ENCODE measurements at regions not wholly inside any gene's neighbourhood (a gene's known extent, or its start where the extent isn't known, plus 50 kb on each side); places are given as distances from the start of the nearest gene placed in this dataset.
A peak's percentile ranks its signal among the peaks of the same experiment; 100 is the strongest.

- no peak for DNase-seq (ENCODE audit: extremely low spot score)
- POLR2A ChIA-PET = no interaction called here
These were observed 100.6 kb upstream of the CCND2 start for GRCh38 chr12:4172999-4173398.

GRCh38 chr12:4171742-4172141 is 101.8 kb upstream of the CCND2 start:
- ChIA-PET POLR2A (no interaction called here), CTCF (no interaction called here)
- TF ChIP-seq CTCF (IDR thresholded peaks at IDR 0.05; ENCODE audit: control extremely low read depth, extremely low read depth, low read depth, missing control alignments) = no peak
- DNase-seq (ENCODE audit: extremely low spot score) = no peak

More at GRCh38 chr12:4172999-4173398, 100.6 kb upstream of the CCND2 start:
- TF ChIP-seq CTCF (IDR thresholded peaks at IDR 0.05; ENCODE audit: control extremely low read depth, extremely low read depth, low read depth, missing control alignments) = no peak
- CTCF ChIA-PET = interaction anchor here (1.2 to 1.4 kb wide), 3 partner anchors 12 to 104 kb away, joined by 3 to 5 read pairs (median 3); no protein-coding TSS in a partner anchor

- POLR2A ChIA-PET = no interaction called here
These were observed 103.6 kb upstream of the CCND2 start for GRCh38 chr12:4169959-4170358.

GRCh38 chr12:4169531-4169930 is 104.0 kb upstream of the CCND2 start:
- CTCF ChIA-PET = interaction anchor here (1.0 to 2.0 kb wide), 6 partner anchors 9 to 107 kb away, joined by 3 to 8 read pairs (median 4); no protein-coding TSS in a partner anchor
- TF ChIP-seq CTCF (IDR thresholded peaks at IDR 0.05; ENCODE audit: control extremely low read depth, extremely low read depth, low read depth, missing control alignments) = no peak
- POLR2A ChIA-PET = no interaction called here
- no peak for DNase-seq (ENCODE audit: extremely low spot score)

More at GRCh38 chr12:4169959-4170358, 103.6 kb upstream of the CCND2 start:
- no peak for DNase-seq (ENCODE audit: extremely low spot score)
- TF ChIP-seq CTCF (IDR thresholded peaks at IDR 0.05; ENCODE audit: control extremely low read depth, extremely low read depth, low read depth, missing control alignments) = no peak
- CTCF ChIA-PET = interaction anchor here (1.0 to 2.0 kb wide), 6 partner anchors 8 to 107 kb away, joined by 3 to 8 read pairs (median 4); no protein-coding TSS in a partner anchor

- no peak for DNase-seq (ENCODE audit: extremely low spot score)
- ChIA-PET CTCF (interaction anchor here (2.0 kb wide), 1 partner anchor 13 kb away, joined by 7 read pairs; no protein-coding TSS in a partner anchor), POLR2A (no interaction called here)
- no peak for TF ChIP-seq CTCF (IDR thresholded peaks at IDR 0.05; ENCODE audit: control extremely low read depth, extremely low read depth, low read depth, missing control alignments)
These were observed 105.5 kb upstream of the CCND2 start for GRCh38 chr12:4168036-4168435.

- TF ChIP-seq CTCF (IDR thresholded peaks at IDR 0.05; ENCODE audit: control extremely low read depth, extremely low read depth, low read depth, missing control alignments) = no peak
- ChIA-PET POLR2A (no interaction called here), CTCF (interaction anchor here (0.7 to 3.0 kb wide), 11 partner anchors 8 to 279 kb away, joined by 3 to 16 read pairs (median 3); no protein-coding TSS in a partner anchor)
- peak; percentile 76 for DNase-seq (ENCODE audit: extremely low spot score)
These were observed 108.7 kb upstream of the CCND2 start for GRCh38 chr12:4164559-4165558.

Data from GM10248 (cell line).